ENCODE measurements at regions not wholly inside any gene's neighbourhood (a gene's known extent, or its start where the extent isn't known, plus 50 kb on each side); places are given as distances from the start of the nearest gene placed in this dataset.

- no peak overlapping the region for H3K4me3 ChIP-seq
- H3K4me1 ChIP-seq, result no peaks in the 10 kb centered on the region
- no peak overlapping the region for H3K27ac ChIP-seq
- H3K27me3 ChIP-seq, result peaks cover 0 to 4% of the 10 kb centered on the region in 2 donors
- ATAC-seq (no peak), DNase-seq (peak in 2 of 4 donors; percentile 4 to 25)
- H3K9me3 ChIP-seq, result no peaks in the 10 kb centered on the region
- no peak for TF ChIP-seq CTCF (IDR thresholded peaks at IDR 0.05)
- intact Hi-C loops (cut with DNase I), result no loop called here
- H3K36me3 ChIP-seq, result no peaks in the 10 kb centered on the region
Measured at GRCh38 chr17:33421933-33422332, 128.8 kb upstream of the ASIC2 start.

- intact Hi-C loops (cut with DNase I), result no loop called here
- Histone ChIP-seq H3K4me1 (no peaks in the 10 kb centered on the region), H3K9me3 (no peaks in the 10 kb centered on the region), H3K36me3 (no peaks in the 10 kb centered on the region), H3K4me3 (no peak overlapping the region), H3K27ac (no peak overlapping the region), H3K27me3 (no peaks in the 10 kb centered on the region)
- no peak for TF ChIP-seq CTCF (IDR thresholded peaks at IDR 0.05)
- ATAC-seq (no peak), DNase-seq (no peak)
Measured at GRCh38 chr17:33433581-33433980, 140.5 kb upstream of the ASIC2 start.

- no peak overlapping the region for H3K4me3 ChIP-seq
- no peak overlapping the region for H3K27ac ChIP-seq
- intact Hi-C loops (cut with DNase I), result no loop called here
- H3K27me3 ChIP-seq, result no peaks in the 10 kb centered on the region
- H3K4me1 ChIP-seq, result no peaks in the 10 kb centered on the region
- DNase-seq, result no peak
- H3K36me3 ChIP-seq, result no peaks in the 10 kb centered on the region
- no peaks in the 10 kb centered on the region for H3K9me3 ChIP-seq
- no peak for TF ChIP-seq CTCF (IDR thresholded peaks at IDR 0.05)
- ATAC-seq, result no peak
Measured at GRCh38 chr17:33434841-33435240, 141.7 kb upstream of the ASIC2 start.

- Histone ChIP-seq H3K27me3 (no peaks in the 10 kb centered on the region), H3K9me3 (no peaks in the 10 kb centered on the region), H3K27ac (peak overlapping the region in 1 of 2 donors; percentile 49), H3K4me1 (no peaks in the 10 kb centered on the region), H3K36me3 (no peaks in the 10 kb centered on the region), H3K4me3 (no peak overlapping the region)
- TF ChIP-seq CTCF (IDR thresholded peaks at IDR 0.05), result no peak
- DNase-seq (no peak), ATAC-seq (peak; percentile 15)
- intact Hi-C loops (cut with DNase I), result no loop called here
Measured at GRCh38 chr17:33435721-33436301, 142.7 kb upstream of the ASIC2 start.

GRCh38 chr17:33436321-33436720 lies 143.2 kb upstream of the ASIC2 start:
- intact Hi-C loops (cut with DNase I), result no loop called here
- Histone ChIP-seq H3K9me3 (no peaks in the 10 kb centered on the region), H3K27ac (peak overlapping the region in 1 of 2 donors; percentile 49), H3K36me3 (no peaks in the 10 kb centered on the region), H3K4me3 (no peak overlapping the region), H3K4me1 (no peaks in the 10 kb centered on the region), H3K27me3 (no peaks in the 10 kb centered on the region)
- ATAC-seq, result peak; percentile 41
- no peak for TF ChIP-seq CTCF (IDR thresholded peaks at IDR 0.05)
- no peak for DNase-seq

All from left lung (tissue), 4 donors.